GM12864 (cell line): ENCODE measurements at regions not wholly inside any gene's neighbourhood (a gene's known extent, or its start where the extent isn't known, plus 50 kb on each side); places are given as distances from the start of the nearest gene placed in this dataset.
"Not testable (repeated sequence)": the region's sequence is repeated elsewhere in the genome, so short reads cannot be mapped to it uniquely, and the experiment has no call there.

Experiments
- DNase-seq: peaks from one replicate; pipeline ENCODE4 v3.0.0-alpha.2; 2011; ENCODE audit warnings: low read depth
- H3K4me3 ChIP-seq: 2 replicates; pipeline ENCODE4 v1.5.1; 2011; ENCODE audit warnings: mild to moderate bottlenecking, low read depth, low read length, control low read depth
- TF ChIP-seq, protein P1 (sequence below): IDR thresholded peaks from 2 replicates; pipeline ENCODE4 v1.5.1; 2011; ENCODE audit warnings: low read depth, mild to moderate bottlenecking, moderate library complexity, low read length, control low read depth, inconsistent platforms; ENCODE audit errors: missing control alignments

DNA sequence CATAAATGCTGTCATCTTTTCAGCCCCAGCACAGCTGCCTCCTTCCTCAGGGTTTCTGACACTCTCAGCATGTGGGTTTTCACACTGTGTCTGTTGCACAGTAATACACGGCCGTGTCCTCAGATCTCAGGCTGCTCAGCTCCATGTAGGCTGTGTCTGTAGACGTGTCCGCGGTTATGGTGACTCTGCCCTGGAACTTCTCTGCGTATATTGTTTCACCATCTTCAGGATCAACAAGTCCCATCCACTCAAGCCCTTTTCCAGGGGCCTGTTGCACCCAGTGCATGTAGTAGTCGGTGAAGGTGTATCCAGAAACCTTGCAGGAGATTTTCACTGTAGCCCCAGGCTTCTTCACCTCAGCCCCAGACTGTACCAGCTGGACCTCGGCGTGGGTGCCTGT is 1210.6 kb downstream of the TMEM121 start:
- TF ChIP-seq, protein P1, sequence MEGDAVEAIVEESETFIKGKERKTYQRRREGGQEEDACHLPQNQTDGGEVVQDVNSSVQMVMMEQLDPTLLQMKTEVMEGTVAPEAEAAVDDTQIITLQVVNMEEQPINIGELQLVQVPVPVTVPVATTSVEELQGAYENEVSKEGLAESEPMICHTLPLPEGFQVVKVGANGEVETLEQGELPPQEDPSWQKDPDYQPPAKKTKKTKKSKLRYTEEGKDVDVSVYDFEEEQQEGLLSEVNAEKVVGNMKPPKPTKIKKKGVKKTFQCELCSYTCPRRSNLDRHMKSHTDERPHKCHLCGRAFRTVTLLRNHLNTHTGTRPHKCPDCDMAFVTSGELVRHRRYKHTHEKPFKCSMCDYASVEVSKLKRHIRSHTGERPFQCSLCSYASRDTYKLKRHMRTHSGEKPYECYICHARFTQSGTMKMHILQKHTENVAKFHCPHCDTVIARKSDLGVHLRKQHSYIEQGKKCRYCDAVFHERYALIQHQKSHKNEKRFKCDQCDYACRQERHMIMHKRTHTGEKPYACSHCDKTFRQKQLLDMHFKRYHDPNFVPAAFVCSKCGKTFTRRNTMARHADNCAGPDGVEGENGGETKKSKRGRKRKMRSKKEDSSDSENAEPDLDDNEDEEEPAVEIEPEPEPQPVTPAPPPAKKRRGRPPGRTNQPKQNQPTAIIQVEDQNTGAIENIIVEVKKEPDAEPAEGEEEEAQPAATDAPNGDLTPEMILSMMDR: no peak
- no peak overlapping the region for H3K4me3 ChIP-seq
- no peak for DNase-seq

DNA sequence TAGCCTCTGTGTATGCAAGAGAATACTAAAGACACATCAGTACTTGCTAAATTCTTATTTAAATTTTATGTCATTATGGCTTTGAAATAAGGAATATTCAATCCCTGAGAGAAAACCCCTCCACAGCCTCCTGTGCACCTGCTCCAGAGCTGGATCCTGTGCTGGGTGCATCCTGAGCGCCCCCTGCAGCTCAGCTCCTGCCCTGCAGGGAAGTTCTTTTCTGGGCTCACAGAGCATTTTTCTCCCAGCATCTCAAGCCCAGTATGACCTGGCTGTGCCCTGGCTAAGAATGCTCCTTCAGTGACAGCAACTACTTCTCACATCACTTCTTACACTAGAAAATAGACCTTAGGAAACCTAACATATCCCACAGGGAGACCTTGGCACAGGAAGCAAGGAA is 1211.7 kb downstream of the TMEM121 start:
- TF ChIP-seq, protein P1: peak; percentile 62
- no peak for DNase-seq

DNA sequence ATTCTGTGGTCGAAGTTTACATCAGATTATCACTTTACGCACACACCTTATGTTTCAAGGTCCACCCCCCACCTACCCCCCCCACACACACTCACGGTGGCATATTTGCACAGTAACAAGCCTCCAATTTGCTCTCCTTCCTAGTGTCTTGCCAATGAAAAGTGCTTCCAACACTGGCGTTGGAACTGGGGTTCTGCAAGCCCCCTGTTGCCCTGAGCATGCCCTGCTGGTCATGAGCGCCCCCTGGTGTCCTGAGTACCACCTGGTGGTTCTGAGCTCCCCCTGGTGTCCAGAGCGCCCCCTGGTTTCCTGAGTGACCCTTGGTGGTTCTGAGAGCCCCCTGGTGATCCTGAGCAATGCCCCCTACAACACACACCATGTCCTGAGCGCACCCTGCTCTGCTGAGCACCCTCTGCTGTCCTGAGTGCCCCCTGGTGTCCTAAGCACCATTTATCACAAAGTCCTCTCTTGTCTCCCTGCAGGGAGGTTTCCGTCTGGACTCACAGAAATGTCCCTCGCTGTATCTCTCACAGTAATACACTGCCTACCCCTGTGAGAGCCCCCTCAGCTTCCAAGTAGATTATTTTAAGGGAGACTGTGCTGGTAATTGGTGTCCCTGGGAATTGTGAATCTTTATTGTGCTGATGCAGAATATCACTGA is 1212.3 kb downstream of the TMEM121 start:
- TF ChIP-seq, protein P1: peak; percentile 45
- DNase-seq, H3K4me3 ChIP-seq: not testable (repeated sequence)

More for the DNA sequence above, 1211.7 kb downstream of the TMEM121 start:
- no peak overlapping the region for H3K4me3 ChIP-seq

DNA sequence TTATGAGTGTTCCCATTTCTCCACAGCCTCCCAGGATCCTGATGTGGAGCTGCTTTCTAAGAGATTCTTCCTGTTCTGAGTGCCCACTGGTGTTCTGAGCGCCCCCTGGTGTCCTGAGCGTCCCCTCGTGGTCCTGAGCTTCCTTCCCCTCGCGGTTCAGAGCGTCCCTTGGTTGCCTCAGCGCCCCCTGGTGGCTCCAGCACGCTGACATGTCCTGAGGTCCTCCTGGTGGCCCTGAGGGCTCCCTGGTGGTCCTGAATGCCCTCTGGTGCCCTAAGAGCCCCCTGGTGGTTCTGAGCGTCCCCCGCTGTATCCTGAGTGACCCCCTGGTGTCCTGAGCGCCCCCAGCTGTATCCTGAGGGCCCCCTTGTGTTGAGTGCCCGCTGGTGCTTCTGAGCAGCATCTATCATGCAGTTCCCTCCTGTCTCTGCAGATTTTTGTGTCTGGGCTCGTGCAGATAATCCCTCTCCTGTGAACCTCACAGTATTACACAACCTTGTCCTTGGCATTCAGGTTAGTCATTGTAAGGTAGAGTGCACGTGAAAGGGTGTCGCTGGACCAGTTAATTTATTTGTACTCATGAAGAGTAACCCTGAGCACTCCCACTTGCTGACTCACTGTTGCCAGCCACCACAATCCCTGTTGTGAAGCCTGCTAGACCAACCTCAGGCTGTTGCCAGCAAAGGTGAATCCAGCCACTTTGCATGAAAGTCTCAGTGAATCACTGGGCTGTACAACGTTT is 1214.9 kb downstream of the TMEM121 start:
- TF ChIP-seq, protein P1: peak; percentile 71
- peak; percentile 47 for DNase-seq
- not testable (repeated sequence) for H3K4me3 ChIP-seq

DNA sequence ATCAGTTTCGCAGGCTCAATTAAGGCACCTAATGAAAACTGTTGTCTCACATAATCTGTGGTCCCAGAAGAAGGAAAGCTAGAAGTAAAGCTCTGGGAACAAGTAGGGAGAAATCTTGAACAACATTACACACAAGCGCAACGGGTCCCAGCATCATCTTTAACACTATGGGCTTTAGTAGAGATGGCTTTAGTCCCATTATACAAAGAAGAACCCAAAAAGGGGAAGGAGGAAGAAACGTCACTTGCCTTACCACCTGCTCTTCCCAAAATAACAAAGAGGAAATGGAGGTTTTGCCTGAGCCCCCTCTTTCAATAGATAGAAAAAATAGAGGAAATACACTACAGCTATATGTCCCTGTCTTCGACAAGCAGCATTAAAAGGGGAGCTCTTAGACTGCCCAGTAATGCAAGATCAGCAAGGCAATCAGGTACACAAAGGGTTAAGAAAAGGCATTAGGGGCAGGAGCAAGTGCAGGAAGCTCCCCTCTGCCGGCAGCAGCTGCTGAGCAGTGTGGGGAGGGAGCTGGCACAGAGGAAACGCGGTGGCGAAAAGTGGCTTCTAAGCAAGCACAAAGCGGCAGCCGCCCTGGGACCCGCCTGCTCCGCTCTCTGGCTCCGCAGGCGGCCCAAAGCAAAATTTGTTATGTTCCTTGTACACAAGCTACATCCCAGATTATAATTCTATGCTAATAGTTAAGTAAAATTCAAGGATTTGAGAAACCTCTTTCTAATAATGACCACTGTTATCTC is 1218.8 kb downstream of the TMEM121 start:
- not testable (repeated sequence) for H3K4me3 ChIP-seq, DNase-seq

DNA sequence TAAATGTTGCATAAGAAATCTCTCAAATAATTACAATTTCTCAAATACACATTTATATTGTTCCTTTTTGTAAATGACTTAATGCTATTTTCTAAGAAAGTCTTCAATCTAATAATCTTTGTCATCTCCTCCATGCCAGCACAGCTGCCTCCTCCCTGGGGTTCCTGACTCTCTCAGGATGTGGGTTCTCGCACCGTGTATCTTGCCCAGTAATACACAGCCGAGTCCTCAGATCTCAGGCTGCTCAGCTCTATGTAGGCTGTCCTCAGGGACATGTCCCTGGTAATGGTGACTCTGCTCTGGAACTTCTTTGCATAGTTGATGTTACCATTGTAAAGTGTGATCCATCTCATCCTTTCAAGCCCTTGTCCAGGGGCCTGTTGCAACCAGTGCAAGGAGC is 1223.7 kb downstream of the TMEM121 start:
- H3K4me3 ChIP-seq, DNase-seq: not testable (repeated sequence)

DNA sequence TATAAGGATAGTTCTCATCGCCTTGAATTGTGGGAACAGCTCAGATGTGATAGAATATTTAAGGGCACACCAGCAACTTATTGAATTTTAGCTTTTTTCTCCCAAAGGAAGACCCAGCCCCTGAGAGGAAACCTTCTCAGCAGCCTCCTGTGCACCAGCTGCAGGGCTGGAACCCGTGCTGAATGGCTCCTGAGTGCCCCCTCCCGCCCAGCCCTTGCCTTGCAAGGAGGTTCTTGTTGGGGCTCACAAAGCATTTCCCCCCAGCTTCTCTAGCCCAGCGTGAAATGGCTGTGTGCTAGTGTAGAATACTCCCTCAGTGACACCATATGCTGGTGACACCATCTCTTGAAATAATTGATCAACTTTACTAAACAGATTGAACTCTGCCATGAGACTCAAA is 1227.4 kb downstream of the TMEM121 start:
- TF ChIP-seq, protein P1: peak; percentile 20
- DNase-seq: not testable (repeated sequence)

DNA sequence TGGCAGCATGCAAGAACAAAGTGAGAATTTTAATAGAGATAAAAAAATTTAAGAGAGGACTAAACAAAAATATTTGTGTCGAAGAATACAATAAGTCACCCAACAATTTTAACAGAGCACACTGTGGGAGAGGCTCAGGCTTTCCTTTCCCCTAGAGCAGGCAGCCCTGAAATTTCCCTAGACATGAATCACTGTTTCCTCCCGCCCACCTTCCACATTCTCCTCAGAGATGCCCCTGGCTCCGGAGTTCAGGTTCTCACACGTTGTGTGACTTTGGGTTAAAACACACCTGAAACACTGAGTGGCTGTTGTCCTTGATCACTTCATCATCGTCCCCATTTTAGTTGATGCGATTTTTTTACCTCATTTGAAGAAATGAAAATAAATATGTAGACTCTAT is 1231.1 kb downstream of the TMEM121 start:
- DNase-seq: not testable (repeated sequence)

More for the DNA sequence above, 1227.4 kb downstream of the TMEM121 start:
- H3K4me3 ChIP-seq: not testable (repeated sequence)

DNA sequence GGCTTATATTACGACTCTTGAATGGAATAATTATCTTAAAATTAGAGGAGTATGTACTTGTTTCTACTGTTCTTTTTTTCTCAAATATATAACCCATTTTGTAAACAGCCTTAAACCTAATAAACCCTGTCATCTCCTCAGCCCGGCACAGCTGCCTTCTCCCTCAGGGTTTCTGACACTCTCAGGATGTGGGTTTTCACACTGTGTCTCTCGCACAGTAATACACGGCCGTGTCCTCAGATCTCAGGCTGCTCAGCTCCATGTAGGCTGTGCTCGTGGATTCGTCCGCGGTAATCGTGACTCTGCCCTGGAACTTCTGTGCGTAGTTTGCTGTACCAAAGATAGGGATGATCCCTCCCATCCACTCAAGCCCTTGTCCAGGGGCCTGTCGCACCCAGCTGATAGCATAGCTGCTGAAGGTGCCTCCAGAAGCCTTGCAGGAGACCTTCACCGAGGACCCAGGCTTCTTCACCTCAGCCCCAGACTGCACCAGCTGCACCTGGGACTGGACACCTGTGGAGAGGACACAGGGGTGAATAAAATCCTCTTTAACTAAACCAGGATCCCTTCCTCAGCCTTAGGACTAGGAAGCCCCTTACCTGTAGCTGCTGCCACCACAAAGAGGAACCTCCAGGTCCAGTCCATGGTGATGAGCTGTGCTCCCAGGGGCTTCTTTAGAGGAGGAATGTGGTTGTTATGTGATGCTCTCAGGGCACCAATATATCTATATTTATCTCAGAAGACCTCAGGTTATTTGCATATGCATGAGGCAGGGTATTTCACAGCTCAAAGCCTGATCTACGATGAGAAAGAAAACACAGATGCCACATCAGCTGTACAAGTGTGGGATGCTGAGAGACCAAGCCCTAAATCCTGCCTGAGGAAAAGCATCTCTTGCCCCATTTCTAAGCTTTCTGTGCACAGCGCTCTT is 1235.8 kb downstream of the TMEM121 start:
- not testable (repeated sequence) for H3K4me3 ChIP-seq, DNase-seq

More for the DNA sequence above, 1231.1 kb downstream of the TMEM121 start:
- H3K4me3 ChIP-seq: not testable (repeated sequence)
